ENCODE measurements at regions not wholly inside any gene's neighbourhood (a gene's known extent, or its start where the extent isn't known, plus 50 kb on each side); places are given as distances from the start of the nearest gene placed in this dataset.
"Not testable (repeated sequence)": the region's sequence is repeated elsewhere in the genome, so short reads cannot be mapped to it uniquely, and the experiment has no call there.

DNA sequence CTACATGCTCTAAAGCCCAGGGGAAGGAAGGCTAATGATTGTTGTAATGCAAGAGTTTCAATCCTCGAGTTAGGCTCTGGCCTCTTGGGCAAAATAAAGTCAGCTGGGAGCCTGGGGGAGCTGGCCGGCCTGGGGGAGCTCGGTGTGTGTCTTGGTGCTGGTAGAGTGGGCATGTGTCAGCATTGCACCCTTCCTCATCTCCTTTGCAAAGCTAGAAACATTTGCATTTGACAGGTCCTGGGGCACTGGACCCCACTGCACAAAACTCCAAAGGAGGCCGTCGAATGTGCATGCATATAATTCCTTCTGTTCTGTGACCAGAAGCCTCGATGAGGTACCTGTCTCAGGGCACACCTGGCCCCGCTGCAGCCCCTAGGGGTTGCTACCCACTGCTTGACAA lies 74.6 kb upstream of the SLC22A23 start:
- Histone ChIP-seq H3K4me3 (ENCODE audit: low read depth in 1 of 2, low read length in 2 of 2) (no peak overlapping the region), H3K36me3 (ENCODE audit: insufficient read depth, low read length) (no peaks in the 10 kb centered on the region), H3K27me3 (ENCODE audit: control insufficient read depth in 1 of 2, insufficient read depth in 2 of 2, low read length in 2 of 2) (no peaks in the 10 kb centered on the region), H3K9me3 (ENCODE audit: low read length) (no peaks in the 10 kb centered on the region), H3K9ac (ENCODE audit: low read length) (no peak overlapping the region), H3K4me1 (ENCODE audit: insufficient read depth, low read length) (no peaks in the 10 kb centered on the region), H3K27ac (ENCODE audit: low read depth, low read length) (no peak overlapping the region)

DNA sequence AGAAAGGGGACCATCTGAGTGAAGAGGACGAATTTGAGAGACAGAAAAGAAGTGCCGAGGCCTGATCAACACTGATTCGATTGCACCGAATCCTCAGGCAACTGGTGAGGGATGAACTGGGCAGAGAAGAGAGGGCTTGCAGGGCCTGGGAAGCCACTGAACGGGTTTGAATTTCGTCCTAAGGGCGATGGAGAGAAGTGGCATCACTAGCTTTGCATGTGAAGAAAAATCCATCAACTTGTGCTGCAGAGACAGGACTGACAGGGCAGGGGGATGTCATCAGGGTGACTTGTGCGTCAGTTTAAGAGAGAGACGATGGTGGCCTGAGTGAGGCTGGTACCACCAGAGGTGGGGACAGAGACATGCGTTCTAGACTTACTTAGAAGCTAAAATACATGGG lies 73.7 kb upstream of the SLC22A23 start:
- no peaks in the 10 kb centered on the region for H3K27me3 ChIP-seq (ENCODE audit: control insufficient read depth in 1 of 2, insufficient read depth in 2 of 2, low read length in 2 of 2)
- no peak overlapping the region for H3K27ac ChIP-seq (ENCODE audit: low read depth, low read length)

DNA sequence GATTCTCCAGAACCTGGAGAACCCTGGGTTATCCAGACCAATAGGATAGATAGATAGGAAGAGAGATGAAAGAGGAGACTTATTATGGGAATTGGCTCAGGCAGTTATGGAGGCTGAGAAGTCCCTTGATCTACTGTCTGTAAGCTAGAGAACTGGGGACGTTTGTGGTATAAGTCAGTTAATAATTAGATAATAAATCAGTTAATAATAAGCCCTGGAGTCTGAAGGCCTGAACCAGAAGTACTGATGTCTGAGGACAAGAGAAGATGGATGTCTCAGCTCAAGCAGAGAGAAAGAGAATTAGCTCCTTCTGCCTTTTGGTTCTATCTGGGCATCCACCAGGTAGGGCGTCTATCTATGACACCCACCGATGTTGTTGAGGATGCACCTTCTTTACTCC lies 72.9 kb upstream of the SLC22A23 start:
- no peak overlapping the region for H3K27ac ChIP-seq (ENCODE audit: low read depth, low read length)
- no peaks in the 10 kb centered on the region for H3K9me3 ChIP-seq (ENCODE audit: low read length)
- H3K27me3 ChIP-seq (ENCODE audit: control insufficient read depth in 1 of 2, insufficient read depth in 2 of 2, low read length in 2 of 2): no peaks in the 10 kb centered on the region
- H3K9ac ChIP-seq (ENCODE audit: low read length): no peak overlapping the region
- H3K4me1 ChIP-seq (ENCODE audit: insufficient read depth, low read length): no peaks in the 10 kb centered on the region
- no peak overlapping the region for H3K4me3 ChIP-seq (ENCODE audit: low read depth in 1 of 2, low read length in 2 of 2)
- no peaks in the 10 kb centered on the region for H3K36me3 ChIP-seq (ENCODE audit: insufficient read depth, low read length)

More for the DNA sequence above, 73.7 kb upstream of the SLC22A23 start:
- no peaks in the 10 kb centered on the region for H3K9me3 ChIP-seq (ENCODE audit: low read length)
- H3K4me1 ChIP-seq (ENCODE audit: insufficient read depth, low read length): no peaks in the 10 kb centered on the region
- H3K9ac ChIP-seq (ENCODE audit: low read length): no peak overlapping the region
- no peaks in the 10 kb centered on the region for H3K36me3 ChIP-seq (ENCODE audit: insufficient read depth, low read length)
- H3K4me3 ChIP-seq (ENCODE audit: low read depth in 1 of 2, low read length in 2 of 2): no peak overlapping the region

DNA sequence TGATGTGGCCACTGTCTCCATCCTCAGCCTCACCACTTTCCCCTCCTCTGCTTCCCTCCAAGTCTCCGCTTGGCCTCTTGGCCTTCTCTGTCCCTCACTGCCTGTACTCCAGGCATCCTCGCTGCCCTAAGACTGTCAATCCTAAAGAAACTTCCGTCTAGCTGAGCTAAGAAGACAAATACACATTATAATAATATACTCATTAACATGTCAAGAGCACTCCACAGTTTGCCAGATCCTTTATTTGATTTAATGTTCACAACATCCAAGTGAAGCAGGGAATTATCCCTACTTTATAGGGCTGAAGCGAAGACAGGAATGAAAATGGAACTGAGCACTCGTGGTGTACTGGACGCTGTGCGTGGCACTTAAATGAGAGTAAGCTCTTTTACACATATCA lies 72.4 kb upstream of the SLC22A23 start:
- Histone ChIP-seq H3K9ac (ENCODE audit: low read length) (no peak overlapping the region), H3K36me3 (ENCODE audit: insufficient read depth, low read length) (no peaks in the 10 kb centered on the region), H3K4me3 (ENCODE audit: low read depth in 1 of 2, low read length in 2 of 2) (no peak overlapping the region), H3K27me3 (ENCODE audit: control insufficient read depth in 1 of 2, insufficient read depth in 2 of 2, low read length in 2 of 2) (no peaks in the 10 kb centered on the region), H3K9me3 (ENCODE audit: low read length) (no peaks in the 10 kb centered on the region), H3K27ac (ENCODE audit: low read depth, low read length) (no peak overlapping the region), H3K4me1 (ENCODE audit: insufficient read depth, low read length) (no peaks in the 10 kb centered on the region)

DNA sequence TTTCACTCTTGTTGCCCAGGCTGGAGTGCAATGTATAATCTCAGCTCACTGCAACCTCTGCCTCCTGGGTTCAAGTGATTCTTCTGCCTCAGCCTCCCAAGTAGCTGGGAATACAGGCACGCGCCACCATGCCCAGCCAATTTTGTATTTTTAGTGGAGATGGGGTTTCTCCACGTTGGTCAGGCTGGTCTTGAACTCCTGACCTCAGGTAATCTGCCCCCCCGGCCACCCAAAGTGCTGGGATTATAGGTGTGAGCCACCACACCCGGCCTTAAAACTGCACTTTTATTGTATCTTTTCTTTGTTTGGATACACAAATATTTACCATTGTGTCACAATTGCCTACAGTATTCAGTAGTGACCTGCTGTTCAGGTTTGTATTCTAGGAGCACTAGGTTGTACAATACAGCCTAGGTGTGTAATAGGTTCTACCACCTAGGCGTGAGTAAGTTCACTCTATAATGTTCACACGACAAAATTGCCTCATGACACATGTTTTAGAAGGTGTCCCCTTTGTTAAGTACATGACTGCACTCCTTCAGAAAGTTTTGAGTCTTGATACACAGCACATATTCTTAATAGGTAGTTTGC lies 71.3 kb upstream of the SLC22A23 start:
- not testable (repeated sequence) for H3K4me3 ChIP-seq (ENCODE audit: low read depth in 1 of 2, low read length in 2 of 2); H3K9ac ChIP-seq (ENCODE audit: low read length); H3K36me3 ChIP-seq (ENCODE audit: insufficient read depth, low read length); H3K27ac ChIP-seq (ENCODE audit: low read depth, low read length); H3K9me3 ChIP-seq (ENCODE audit: low read length); H3K4me1 ChIP-seq (ENCODE audit: insufficient read depth, low read length); H3K27me3 ChIP-seq (ENCODE audit: control insufficient read depth in 1 of 2, insufficient read depth in 2 of 2, low read length in 2 of 2)

DNA sequence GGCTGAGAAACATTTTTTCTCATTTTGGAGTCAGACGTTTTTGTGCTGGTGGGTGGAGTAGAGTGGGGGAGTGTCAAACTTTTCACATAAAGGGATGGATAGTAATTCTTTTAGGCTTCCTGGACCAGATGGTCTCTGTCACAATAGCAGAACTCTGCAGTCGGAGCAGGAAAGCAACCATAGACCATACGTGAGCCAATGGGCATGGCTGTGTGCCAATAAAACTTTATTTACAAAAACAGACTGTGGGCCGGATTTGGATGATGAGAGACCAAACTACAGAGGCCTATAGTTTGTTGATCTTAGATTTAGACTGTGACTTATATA lies 70.8 kb upstream of the SLC22A23 start:
- peaks cover 4% of the 10 kb centered on the region for H3K4me1 ChIP-seq (ENCODE audit: insufficient read depth, low read length)
- H3K4me3 ChIP-seq (ENCODE audit: low read depth in 1 of 2, low read length in 2 of 2): no peak overlapping the region
- no peaks in the 10 kb centered on the region for H3K9me3 ChIP-seq (ENCODE audit: low read length)
- H3K27ac ChIP-seq (ENCODE audit: low read depth, low read length): no peak overlapping the region
- H3K9ac ChIP-seq (ENCODE audit: low read length): no peak overlapping the region
- H3K27me3 ChIP-seq (ENCODE audit: control insufficient read depth in 1 of 2, insufficient read depth in 2 of 2, low read length in 2 of 2): no peaks in the 10 kb centered on the region
- H3K36me3 ChIP-seq (ENCODE audit: insufficient read depth, low read length): no peaks in the 10 kb centered on the region

DNA sequence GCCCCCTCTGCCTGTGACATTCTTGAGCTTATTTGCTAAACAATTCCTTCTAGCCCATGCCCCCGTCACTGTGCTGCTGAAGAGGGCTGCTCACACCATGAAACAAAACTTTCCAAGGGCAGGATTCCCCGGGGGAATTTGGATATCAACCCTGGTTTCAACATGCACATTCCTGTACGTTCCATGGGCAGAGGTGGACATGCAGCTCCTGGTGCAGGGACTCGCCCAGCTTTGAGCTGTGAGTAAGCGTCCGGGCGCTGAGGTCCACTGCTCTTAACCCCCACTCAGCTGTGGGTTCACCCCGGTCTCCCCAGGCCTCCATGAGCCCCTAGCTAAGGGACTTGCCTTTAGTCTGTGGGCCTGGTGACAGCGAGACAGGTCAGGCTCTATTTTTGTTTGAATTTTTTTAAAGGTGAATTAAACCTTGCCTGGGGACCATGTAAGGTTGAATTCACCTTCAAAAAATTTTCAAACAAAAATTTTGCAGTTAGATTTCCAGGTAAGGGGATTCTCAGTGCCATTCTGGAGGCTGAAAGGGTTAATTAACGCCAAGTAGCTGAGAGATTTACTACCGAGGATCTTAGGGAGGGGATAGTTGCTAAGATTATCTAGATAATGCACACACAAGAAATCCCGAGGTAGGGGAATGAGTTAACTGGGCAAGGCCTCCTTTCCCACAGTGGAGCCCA lies 70.3 kb upstream of the SLC22A23 start:
- no peak overlapping the region for H3K4me3 ChIP-seq (ENCODE audit: low read depth in 1 of 2, low read length in 2 of 2)
- no peaks in the 10 kb centered on the region for H3K9me3 ChIP-seq (ENCODE audit: low read length)
- no peak overlapping the region for H3K27ac ChIP-seq (ENCODE audit: low read depth, low read length)
- no peaks in the 10 kb centered on the region for H3K27me3 ChIP-seq (ENCODE audit: control insufficient read depth in 1 of 2, insufficient read depth in 2 of 2, low read length in 2 of 2)
- H3K9ac ChIP-seq (ENCODE audit: low read length): no peak overlapping the region
- no peaks in the 10 kb centered on the region for H3K36me3 ChIP-seq (ENCODE audit: insufficient read depth, low read length)
- peaks cover 4% of the 10 kb centered on the region for H3K4me1 ChIP-seq (ENCODE audit: insufficient read depth, low read length)

DNA sequence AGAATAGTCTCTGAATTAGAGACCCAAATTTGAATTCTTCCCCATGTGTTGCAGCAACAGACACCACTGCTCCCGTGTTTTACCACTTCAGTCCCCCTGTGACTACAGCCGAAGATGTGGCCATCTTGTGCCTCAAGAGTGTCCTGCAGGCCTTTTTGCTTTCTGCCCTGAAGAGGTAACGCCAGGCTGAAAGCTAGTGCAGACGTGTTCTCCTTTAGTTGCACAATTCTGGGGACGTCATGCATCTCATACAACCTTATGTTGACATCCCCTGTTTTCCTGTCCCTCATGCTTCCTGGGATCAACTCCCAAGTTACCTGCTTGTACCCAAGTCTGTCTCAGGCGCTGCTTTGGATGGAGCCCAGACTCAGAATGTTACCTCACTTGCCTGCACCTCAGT lies 69.1 kb upstream of the SLC22A23 start:
- Histone ChIP-seq H3K4me1 (ENCODE audit: insufficient read depth, low read length) (peaks cover 4% of the 10 kb centered on the region), H3K27ac (ENCODE audit: low read depth, low read length) (no peak overlapping the region), H3K36me3 (ENCODE audit: insufficient read depth, low read length) (no peaks in the 10 kb centered on the region), H3K9me3 (ENCODE audit: low read length) (no peaks in the 10 kb centered on the region), H3K27me3 (ENCODE audit: control insufficient read depth in 1 of 2, insufficient read depth in 2 of 2, low read length in 2 of 2) (no peaks in the 10 kb centered on the region), H3K9ac (ENCODE audit: low read length) (no peak overlapping the region), H3K4me3 (ENCODE audit: low read depth in 1 of 2, low read length in 2 of 2) (no peak overlapping the region)

DNA sequence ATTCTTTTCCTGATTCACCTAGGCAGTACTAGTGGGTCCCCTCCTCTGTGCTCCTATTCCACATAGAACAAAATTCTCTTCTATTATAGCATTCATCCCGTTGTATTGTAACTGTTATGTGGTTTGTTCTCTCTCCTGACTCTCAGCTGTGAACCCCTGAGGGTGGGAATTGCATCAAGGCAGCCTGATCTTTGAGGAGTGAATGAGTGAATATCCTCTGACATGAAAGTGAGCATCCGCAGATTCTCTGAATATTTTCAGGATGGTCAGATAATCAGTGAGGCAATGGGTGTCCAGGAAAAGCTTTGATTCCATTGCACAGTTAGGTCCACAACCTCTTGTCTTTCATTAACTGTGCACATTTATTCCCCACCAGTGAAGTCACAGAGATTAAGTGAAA lies 67.6 kb upstream of the SLC22A23 start:
- Histone ChIP-seq H3K4me1 (ENCODE audit: insufficient read depth, low read length) (peaks cover 4% of the 10 kb centered on the region), H3K9ac (ENCODE audit: low read length) (no peak overlapping the region), H3K27me3 (ENCODE audit: control insufficient read depth in 1 of 2, insufficient read depth in 2 of 2, low read length in 2 of 2) (no peaks in the 10 kb centered on the region), H3K4me3 (ENCODE audit: low read depth in 1 of 2, low read length in 2 of 2) (no peak overlapping the region), H3K27ac (ENCODE audit: low read depth, low read length) (no peak overlapping the region), H3K36me3 (ENCODE audit: insufficient read depth, low read length) (no peaks in the 10 kb centered on the region), H3K9me3 (ENCODE audit: low read length) (no peaks in the 10 kb centered on the region)

DNA sequence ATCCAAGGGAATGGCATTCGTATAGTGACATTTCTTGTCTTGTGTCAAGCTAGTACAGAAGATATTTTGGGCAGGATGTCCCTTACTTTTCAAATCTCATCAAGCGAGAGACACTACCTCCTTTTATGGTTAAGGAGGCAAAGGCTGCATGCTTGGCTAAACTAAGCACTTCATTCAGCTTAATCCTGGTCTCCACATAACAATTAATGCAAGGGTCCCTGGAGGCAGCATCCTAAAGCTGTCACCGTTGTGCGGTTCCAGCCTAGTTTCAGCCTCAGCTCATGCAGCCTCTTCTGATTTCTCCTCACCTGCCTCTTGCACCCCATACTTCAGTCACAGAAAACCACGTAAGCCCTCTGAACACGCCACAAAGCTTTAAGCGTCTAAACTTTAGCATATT lies 67.1 kb upstream of the SLC22A23 start:
- peaks cover 5% of the 10 kb centered on the region for H3K4me1 ChIP-seq (ENCODE audit: insufficient read depth, low read length)

DNA sequence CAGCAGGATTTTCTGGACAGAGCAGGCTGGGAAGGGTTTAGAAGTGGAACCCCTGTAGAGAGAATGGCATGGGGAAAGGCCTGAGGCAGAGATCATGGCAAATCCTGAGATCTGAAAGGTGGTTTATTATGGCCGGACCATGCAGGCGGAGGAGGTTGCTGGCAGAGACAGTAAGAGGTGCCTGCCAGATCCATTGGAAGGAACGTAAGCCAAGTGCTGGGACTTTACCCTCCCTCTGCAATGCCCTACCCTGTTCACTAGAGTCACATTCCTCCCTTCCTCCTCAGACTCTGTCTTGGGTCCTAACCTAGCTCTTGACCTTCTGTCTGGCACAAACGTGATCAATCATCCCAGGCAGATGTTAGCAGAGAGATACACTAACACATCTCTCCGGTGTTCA lies 66.4 kb upstream of the SLC22A23 start:
- Histone ChIP-seq H3K27ac (ENCODE audit: low read depth, low read length) (no peak overlapping the region), H3K36me3 (ENCODE audit: insufficient read depth, low read length) (no peaks in the 10 kb centered on the region), H3K4me3 (ENCODE audit: low read depth in 1 of 2, low read length in 2 of 2) (no peak overlapping the region), H3K27me3 (ENCODE audit: control insufficient read depth in 1 of 2, insufficient read depth in 2 of 2, low read length in 2 of 2) (no peaks in the 10 kb centered on the region), H3K9ac (ENCODE audit: low read length) (no peak overlapping the region), H3K9me3 (ENCODE audit: low read length) (no peaks in the 10 kb centered on the region), H3K4me1 (ENCODE audit: insufficient read depth, low read length) (peaks cover 10% of the 10 kb centered on the region)

More for the DNA sequence above, 67.1 kb upstream of the SLC22A23 start:
- H3K27ac ChIP-seq (ENCODE audit: low read depth, low read length): no peak overlapping the region
- no peaks in the 10 kb centered on the region for H3K36me3 ChIP-seq (ENCODE audit: insufficient read depth, low read length)
- no peak overlapping the region for H3K4me3 ChIP-seq (ENCODE audit: low read depth in 1 of 2, low read length in 2 of 2)
- H3K9me3 ChIP-seq (ENCODE audit: low read length): no peaks in the 10 kb centered on the region
- no peaks in the 10 kb centered on the region for H3K27me3 ChIP-seq (ENCODE audit: control insufficient read depth in 1 of 2, insufficient read depth in 2 of 2, low read length in 2 of 2)
- no peak overlapping the region for H3K9ac ChIP-seq (ENCODE audit: low read length)

DNA sequence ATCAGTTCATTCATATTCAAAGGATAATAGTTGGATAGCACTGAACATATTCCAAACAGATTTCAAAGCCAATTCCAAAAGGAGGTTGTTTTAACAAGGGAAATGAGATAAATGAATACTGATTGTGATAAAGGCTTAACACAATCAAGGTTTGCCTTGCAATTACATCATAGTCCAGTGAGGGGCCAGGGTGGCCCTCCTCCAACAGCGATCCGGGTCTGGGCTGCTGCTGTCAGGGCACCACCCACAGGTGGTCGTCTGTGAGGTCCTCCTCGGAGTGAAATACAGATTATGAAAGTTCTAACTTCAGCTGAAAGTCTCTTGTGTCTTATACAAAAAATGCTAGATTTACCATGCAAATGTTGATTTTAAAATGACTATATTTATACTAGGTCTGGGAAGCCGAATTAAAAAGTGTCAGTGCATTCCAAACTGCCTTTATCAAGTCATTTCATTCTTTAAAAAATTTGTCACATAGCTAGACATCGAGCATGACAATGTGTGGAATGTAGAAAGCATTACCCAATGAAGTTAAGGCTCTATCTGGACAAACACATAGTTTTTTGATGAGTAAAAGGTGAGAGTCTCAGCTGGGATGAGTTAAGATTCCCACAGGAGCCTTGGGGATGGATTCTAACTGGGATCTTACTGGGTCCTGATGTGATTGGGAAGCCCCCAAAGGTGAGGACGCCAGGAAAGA lies 65.9 kb upstream of the SLC22A23 start:
- peaks cover 10% of the 10 kb centered on the region for H3K4me1 ChIP-seq (ENCODE audit: insufficient read depth, low read length)
- no peak overlapping the region for H3K27ac ChIP-seq (ENCODE audit: low read depth, low read length)
- no peaks in the 10 kb centered on the region for H3K27me3 ChIP-seq (ENCODE audit: control insufficient read depth in 1 of 2, insufficient read depth in 2 of 2, low read length in 2 of 2)
- H3K9me3 ChIP-seq (ENCODE audit: low read length): no peaks in the 10 kb centered on the region
- no peak overlapping the region for H3K4me3 ChIP-seq (ENCODE audit: low read depth in 1 of 2, low read length in 2 of 2)
- no peak overlapping the region for H3K9ac ChIP-seq (ENCODE audit: low read length)
- no peaks in the 10 kb centered on the region for H3K36me3 ChIP-seq (ENCODE audit: insufficient read depth, low read length)

Measured in muscle layer of colon (tissue), 2 donors.